Endothelial cell of hepatic sinusoid (primary cell): ENCODE measurements at regions not wholly inside any gene's neighbourhood (a gene's known extent, or its start where the extent isn't known, plus 50 kb on each side); places are given as distances from the start of the nearest gene placed in this dataset.
"Not testable (repeated sequence)": the region's sequence is repeated elsewhere in the genome, so short reads cannot be mapped to it uniquely, and the experiment has no call there.

Experiments
- in situ Hi-C: cut with HindIII; loops from 2 replicates; pipeline ENCODE4 v1.10.0; 2017; ENCODE audit warnings: low sequenced_read_pairs

- in situ Hi-C loops, result no loop called here
Observed at GRCh38 chr13:72586518-72586917, 140.9 kb downstream of the MZT1 start.

GRCh38 chr13:72585254-72585653, 142.2 kb downstream of the MZT1 start:
- in situ Hi-C loops, result no loop called here

GRCh38 chr13:72571191-72571590, 156.2 kb downstream of the MZT1 start:
- in situ Hi-C loops, result no loop called here

DNA sequence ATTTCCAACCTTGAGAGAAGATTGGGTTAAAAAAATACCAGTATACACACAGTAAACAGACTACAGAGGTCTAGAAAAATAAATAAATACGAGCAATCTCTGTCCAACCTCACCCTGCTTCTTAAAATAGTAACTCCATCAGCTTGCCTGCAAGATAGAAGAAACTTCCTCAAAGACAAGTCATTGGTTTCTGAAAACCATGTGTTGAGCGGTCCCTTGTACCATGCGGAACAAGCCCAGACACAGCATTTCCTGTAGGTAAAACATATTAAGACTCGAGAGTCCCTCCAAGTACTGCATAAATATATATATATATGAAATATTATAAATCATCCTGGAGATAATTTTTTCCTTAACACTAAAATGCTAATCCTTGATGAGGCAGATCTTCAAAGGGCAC, 157.4 kb downstream of the MZT1 start:
- in situ Hi-C loops, result no loop called here

DNA sequence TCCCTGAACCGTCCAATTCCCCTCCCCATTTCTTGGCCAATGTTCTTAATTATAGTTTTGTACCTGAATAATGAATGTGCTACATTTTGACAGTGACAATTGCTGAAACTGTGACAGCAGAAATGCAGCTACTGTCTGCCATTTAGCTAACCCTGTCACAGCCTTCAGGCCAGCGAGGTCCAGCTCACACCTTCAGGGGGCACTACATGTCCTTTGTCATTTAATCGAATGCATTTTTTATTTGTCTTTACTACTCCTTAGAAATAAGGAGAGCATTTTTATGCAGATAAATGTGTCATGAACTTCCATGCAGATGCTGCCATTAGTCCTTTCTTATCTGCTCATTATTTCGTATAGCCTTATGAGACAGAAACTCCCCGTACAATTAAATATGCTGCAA, 159.9 kb downstream of the MZT1 start:
- in situ Hi-C loops, result no loop called here

GRCh38 chr13:72566526-72566925, 160.9 kb downstream of the MZT1 start:
- in situ Hi-C loops, result no loop called here

DNA sequence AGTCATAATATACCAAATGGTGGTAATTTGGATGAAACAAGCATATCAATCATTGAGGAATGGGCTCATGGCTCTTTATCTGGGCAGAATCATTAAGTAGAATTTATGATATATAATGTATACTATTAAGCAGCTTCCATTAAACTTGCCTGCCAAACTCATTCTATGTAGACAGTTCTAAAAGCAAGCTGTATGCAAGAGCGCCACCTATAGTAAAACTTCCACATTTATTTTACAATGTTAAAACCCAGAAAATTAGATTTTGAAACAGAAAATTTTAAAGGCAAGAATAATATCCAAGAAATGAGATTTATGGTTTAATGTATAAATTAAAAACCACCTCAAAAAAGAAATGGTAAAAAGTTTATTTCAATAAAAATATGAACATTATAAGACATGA, 161.5 kb downstream of the MZT1 start:
- in situ Hi-C loops, result no loop called here

DNA sequence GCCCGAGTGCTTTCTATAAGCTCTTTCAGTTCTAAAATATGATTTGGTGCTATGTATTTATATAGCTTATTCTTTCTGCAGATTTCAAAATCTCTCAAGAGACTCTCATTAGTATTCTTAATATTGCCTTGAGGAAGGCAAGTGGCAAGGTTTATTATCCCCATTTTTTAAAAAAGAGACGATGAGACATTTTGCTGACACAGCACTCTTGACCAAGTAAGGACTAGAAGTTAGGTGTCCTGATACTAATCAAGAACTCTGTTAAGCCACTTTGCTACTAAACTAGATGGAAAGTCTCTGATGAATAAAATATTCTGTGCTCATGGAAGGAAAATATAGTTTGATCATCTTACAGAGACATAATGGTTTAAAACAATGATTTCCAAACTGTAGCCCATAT, 164.7 kb downstream of the MZT1 start:
- in situ Hi-C loops, result loop anchor here (5.0 kb wide), 1 partner anchor 55 kb away; no protein-coding TSS in a partner anchor

GRCh38 chr13:72561791-72562190, 165.6 kb downstream of the MZT1 start:
- in situ Hi-C loops, result loop anchor here (5.0 kb wide), 1 partner anchor 54 kb away; no protein-coding TSS in a partner anchor

DNA sequence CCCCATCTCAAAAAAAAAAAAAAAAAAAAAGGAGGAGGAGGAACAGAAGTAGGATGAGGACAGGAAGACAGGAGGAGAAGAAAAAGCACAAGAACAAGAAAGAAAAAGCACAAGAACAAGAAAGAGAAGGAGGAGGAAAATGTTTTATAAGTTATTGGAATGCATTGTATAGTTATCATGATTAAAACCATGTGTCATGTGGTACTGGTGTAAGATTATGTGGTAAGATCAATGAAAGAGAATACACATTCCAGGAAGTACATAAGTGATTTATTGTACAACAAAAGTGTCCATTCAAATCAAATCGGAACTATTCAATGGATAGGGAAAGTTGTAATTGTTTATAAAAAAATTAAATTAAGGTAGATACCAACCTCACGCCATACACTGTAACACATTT, 167.7 kb downstream of the MZT1 start:
- in situ Hi-C loops, result loop anchor here (5.0 kb wide), 1 partner anchor 52 kb away; no protein-coding TSS in a partner anchor

DNA sequence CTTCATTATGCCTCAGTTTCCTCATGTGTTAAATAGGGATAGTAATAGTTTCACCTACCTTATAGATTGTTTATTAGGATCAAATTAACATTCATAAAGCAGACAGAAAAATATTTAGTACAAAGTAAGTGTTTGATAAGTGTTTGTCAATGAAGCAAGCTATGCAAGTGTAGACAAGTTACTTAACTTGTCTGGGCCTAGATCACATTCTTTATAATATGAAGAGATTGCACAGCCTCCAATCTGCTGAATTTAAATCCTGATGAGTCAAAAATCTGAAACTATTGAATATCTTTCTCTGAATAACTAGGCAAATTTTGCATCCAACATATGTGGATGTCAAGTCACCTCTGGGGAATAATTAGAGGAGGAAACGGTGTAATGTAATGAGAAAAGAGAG, 170.5 kb downstream of the MZT1 start:
- in situ Hi-C loops, result no loop called here

DNA sequence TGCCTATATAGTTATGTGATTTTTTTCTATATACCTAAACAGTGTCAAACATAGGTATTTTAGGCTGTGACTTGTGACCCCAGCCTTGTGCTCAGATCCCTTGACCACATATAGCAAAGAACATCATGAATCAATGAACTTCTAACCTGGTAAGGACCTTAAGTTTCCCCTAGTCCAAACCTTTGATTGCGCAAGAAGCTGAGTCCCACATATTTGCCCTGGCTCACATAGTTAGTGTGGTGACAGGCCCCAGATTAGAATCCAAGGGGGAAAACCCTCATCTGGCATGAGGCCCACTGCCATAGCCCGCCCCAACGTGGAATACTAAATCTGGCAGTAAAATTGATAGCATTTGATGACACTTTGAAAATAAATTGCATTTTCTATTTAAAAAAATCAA, 171.8 kb downstream of the MZT1 start:
- in situ Hi-C loops, result no loop called here

DNA sequence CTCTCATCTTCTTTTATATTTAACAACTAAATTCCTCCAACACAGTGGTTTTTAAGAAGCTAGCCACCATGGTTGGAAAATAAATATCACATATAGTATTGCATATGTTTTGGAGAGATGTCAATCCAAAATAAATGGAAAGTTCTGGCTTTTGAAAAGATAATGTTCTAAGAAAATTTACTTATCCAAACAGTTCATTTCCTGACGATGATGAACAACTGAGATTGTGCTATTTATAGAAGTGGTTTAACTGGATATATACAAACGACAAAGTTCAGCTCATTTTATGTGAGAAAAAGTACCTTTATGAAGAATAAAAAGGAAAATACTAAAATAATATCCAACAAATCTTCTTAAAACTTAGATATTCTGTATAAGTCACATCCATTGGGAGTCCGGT, 174.7 kb downstream of the MZT1 start:
- in situ Hi-C loops, result no loop called here

GRCh38 chr13:72545895-72546294, 181.5 kb downstream of the MZT1 start:
- in situ Hi-C loops, result not testable (repeated sequence)

DNA sequence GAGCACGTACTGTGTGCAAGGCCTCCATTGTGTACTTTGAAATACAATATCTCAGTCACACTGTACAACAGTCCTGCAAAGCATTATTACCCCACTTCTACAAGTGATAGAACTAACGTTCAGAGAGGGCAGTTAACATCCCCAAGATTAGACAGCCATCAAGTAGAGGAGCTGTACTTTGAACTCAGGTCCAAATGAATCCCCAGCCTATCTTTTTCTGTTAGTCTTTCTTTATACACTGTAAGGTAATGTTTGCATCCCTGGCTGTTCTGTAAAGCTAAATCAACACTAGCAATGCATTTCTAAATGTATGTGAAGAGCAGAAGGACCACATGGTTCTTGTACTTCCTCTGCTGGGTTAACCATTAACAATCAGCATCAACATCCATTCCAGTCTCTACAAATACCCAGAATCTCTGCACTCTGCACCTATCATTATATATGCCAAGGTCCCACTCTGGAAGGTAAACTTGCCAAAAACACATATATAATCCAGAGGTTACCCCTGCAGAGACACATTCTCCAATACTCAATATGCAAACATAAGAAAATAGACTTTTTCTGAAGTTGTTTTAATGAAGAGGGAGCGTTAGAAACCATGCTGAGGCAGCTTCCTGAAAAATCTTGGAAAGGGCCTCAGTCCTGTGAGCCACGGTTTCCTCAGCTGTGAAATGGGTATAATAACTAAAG, 182.3 kb downstream of the MZT1 start:
- in situ Hi-C loops, result no loop called here

DNA sequence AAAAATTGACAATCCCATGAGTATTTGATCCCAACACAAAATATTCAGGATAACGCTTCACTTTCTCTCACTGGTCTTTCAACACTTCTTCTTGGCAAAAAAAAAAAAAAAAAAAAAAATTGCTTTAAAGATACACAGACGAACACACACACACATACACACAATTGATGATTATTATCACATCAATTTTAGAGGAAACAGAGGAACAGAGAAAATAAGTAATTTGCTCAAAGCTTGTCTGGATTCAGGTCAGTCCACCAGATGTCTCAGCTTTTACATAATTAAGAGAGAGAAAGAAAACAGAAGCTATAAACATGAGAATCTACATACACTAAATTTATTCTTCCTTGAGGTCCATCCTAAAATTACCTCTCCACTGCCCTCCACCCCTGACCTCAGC, 183.4 kb downstream of the MZT1 start:
- in situ Hi-C loops, result no loop called here

DNA sequence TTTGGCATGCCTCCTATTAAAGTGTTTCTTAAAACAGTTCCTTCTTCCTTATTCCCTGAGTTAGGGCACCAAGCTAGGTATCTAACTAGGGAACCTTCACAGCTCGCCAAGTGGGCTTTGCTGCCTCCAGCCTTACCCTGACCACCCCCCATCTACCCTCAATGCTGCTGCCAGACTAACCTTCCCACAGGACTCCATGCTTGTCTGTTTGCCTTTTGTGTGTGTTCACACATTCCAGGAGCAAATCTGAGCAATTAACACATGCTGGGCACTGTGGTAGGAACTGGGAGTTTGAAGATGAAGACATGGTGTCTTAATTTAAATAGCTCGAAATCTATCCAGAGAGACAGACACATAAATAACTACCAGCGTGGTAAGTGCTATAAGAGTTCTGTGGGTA, 185.2 kb downstream of the MZT1 start:
- in situ Hi-C loops, result no loop called here

GRCh38 chr13:72541674-72542073, 185.8 kb downstream of the MZT1 start:
- in situ Hi-C loops, result no loop called here

DNA sequence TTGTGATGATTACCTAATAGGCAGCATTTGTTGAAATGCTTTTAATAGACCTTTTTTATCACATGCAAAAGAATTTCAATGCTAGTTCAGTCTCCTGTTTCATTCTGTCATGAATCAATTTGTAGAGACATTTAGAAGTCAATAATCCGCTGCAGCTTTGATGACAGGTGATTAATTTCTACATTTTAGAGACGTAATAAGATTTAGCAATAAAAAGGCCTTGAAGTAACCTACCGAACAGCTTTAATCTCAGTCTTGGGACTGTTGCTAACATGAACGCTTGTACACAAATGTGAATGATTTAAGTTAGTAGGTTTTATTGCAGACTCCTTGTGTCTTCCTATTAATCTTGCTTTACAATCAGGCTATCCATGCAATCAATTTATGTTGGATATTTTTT, 186.5 kb downstream of the MZT1 start:
- in situ Hi-C loops, result no loop called here

DNA sequence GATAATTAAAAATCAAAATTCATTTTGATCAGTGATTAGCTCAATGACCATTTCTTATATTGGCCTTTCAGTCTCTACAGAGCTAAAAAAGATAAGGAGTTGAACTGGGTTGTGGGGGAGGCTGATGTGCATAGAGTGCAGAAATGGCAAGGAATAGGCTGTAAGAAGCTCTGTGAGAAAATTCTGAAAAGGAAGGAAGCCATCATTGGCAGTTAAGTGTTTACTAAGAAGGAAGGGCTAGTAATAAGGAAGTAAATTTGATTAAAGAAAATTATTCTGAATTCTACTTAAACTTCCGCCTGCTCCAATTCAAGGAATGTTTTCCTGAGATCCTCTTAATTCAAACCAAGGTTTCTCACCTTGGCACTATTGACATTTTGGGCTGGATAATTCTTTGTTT, 187.5 kb downstream of the MZT1 start:
- in situ Hi-C loops, result no loop called here

DNA sequence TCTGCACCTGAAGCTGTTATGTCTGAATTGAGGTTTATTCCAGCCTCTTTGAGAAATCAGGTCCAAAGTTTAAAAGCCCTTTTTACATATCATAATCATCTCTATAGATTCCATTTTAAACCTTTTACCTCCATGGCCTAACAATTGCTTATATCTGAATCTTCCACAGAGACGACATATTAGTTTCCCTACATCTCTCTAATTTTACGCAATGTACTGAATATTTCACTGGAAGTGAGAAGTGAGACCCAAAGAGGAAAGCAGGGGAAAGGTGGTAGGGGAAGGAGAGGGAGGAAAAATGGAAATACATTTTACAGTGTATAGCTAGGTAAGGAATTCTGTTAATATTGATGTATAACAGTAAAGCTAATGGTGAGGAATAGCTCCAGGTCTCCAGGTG, 189.6 kb downstream of the MZT1 start:
- in situ Hi-C loops, result no loop called here

DNA sequence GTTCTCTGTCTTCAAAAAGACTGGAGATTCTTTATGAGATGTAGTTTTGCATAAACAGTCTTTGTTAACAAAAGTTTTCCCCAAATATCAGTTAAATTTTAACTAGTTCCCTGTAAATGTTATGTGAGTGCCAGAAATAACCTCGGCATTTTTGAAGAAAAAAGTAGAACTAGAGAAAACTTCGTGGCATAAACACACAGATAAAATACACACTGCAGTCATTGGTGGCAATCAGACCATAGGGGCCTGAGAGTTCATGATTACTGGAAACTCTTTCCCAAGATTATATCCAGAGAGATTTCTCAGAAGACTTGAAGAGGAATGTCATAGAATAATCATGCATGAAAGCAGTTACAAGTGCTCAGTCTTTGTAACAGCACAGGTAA, 190.0 kb downstream of the MZT1 start:
- in situ Hi-C loops, result no loop called here

GRCh38 chr13:72536714-72537394, 190.6 kb downstream of the MZT1 start:
- in situ Hi-C loops, result no loop called here
